Neutrophil (primary cell): ENCODE measurements at regions not wholly inside any gene's neighbourhood (a gene's known extent, or its start where the extent isn't known, plus 50 kb on each side); places are given as distances from the start of the nearest gene placed in this dataset.
"Not testable (repeated sequence)": the region's sequence is repeated elsewhere in the genome, so short reads cannot be mapped to it uniquely, and the experiment has no call there.

Experiments
- H3K27ac ChIP-seq: fragments of 200-600 bp; sonication (generic); 2 replicates; pipeline ENCODE4 v1.5.1; 2016; ENCODE audit warnings: mild to moderate bottlenecking, moderate library complexity
- H3K27me3 ChIP-seq: fragments of 200-600 bp; sonication (generic); 2 replicates; pipeline ENCODE4 v1.6.0; 2016; ENCODE audit warnings: mild to moderate bottlenecking
- H3K36me3 ChIP-seq: fragments of 200-600 bp; sonication (generic); 2 replicates; pipeline ENCODE4 v1.5.1; 2017
- H3K4me1 ChIP-seq, 2 experiments: fragments of 200-600 bp in 1 of 2; sonication (generic) in 1 of 2; 1 replicate in 1 of 2; 2 replicates in 1 of 2; pipeline versions ENCODE4 v1.5.1 to v1.6.1; 2013 to 2016; ENCODE audit warnings: low read depth in 1 of 2, low read length in 1 of 2, mild to moderate bottlenecking in 1 of 2, moderate library complexity in 1 of 2; ENCODE audit not compliant: control insufficient read depth in 1 of 2, insufficient read depth in 1 of 2
- H3K4me3 ChIP-seq, 2 experiments: fragments of 200-600 bp in 1 of 2; sonication (generic) in 1 of 2; 1 replicate in 1 of 2; 2 replicates in 1 of 2; pipeline ENCODE4 v1.5.1; 2013 to 2016; ENCODE audit warnings: low read depth in 1 of 2, low read length in 1 of 2, mild to moderate bottlenecking in 1 of 2, moderate library complexity in 1 of 2
- H3K9me3 ChIP-seq: fragments of 200-600 bp; sonication (generic); 2 replicates; pipeline ENCODE4 v1.5.1; 2016
- TF ChIP-seq, protein P1 (sequence below): fragments of 200-600 bp; sonication (generic); IDR thresholded peaks from 2 replicates; pipeline ENCODE4 v1.5.1; 2016; ENCODE audit warnings: antibody characterized with exemption

DNA sequence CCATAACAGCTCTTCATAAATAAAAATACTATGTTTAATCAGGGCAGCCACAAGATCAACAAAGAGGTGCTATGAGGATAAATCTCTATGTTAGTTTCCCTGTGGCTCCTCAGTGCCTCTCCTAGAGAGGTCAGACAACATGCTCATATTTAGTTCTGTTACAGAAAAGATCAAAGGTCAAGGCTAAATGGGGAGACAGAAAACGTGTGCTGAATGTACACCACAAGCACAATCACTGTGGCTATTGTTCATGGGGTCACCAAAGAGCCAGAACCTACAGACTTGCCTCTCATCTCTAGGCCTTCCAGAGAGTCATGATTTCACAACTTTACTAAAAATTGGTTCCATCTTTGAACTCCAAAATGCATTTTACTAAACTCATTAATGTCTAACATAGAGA lies 409.8 kb downstream of the HACE1 start:
- H3K27ac ChIP-seq: no peak overlapping the region
- no peaks in the 10 kb centered on the region for H3K36me3 ChIP-seq
- no peaks in the 10 kb centered on the region for H3K9me3 ChIP-seq
- H3K4me1 ChIP-seq: no peaks in the 10 kb centered on the region
- H3K4me3 ChIP-seq: no peak overlapping the region
- TF ChIP-seq, protein P1, sequence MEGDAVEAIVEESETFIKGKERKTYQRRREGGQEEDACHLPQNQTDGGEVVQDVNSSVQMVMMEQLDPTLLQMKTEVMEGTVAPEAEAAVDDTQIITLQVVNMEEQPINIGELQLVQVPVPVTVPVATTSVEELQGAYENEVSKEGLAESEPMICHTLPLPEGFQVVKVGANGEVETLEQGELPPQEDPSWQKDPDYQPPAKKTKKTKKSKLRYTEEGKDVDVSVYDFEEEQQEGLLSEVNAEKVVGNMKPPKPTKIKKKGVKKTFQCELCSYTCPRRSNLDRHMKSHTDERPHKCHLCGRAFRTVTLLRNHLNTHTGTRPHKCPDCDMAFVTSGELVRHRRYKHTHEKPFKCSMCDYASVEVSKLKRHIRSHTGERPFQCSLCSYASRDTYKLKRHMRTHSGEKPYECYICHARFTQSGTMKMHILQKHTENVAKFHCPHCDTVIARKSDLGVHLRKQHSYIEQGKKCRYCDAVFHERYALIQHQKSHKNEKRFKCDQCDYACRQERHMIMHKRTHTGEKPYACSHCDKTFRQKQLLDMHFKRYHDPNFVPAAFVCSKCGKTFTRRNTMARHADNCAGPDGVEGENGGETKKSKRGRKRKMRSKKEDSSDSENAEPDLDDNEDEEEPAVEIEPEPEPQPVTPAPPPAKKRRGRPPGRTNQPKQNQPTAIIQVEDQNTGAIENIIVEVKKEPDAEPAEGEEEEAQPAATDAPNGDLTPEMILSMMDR: no peak
- no peaks in the 10 kb centered on the region for H3K27me3 ChIP-seq

DNA sequence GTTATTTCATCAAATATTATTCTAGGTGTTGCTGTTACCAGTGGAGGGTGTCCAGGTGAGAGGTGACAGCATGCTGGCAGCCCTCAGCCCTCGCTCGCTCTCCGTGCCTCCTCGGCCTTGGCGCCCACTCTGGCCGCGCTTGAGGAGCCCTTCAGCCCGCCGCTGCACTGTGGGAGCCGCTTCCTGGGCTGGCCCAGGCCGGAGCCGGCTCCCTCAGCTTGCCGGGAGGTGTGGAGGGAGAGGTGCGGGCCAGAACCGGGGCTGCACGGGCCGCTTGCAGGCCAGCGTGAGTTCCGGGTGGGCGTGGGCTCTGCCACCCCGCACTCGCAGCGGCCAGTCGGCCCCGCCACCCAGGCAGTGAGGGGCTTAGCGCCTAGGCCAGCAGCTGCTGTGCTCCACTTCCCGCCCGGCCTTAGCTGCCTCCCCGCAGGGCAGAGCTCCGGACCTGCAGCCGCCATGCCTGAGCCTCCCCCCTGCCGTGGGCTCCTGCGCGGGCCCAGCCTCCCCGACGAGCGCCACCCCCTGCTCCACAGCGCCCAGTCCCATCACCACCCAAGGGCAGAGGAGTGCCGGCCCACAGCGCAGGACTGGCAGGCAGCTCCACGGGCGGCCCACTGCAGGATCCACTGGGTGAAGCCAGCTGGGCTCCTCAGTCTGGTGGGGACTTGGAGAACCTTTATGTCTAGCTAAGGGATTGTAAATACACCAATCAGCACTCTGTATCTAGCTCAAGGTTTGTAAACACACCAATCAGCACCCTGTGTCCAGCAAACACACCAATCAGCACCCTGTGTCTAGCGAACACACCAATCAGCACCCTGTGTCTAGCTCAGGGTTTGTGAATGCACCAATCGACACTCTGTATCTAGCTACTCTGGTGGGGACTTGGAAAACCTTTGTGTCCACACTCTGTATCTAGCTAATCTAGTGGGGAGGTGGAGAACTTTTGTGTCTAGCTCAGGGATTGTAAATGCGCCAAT lies 413.3 kb downstream of the HACE1 start:
- H3K4me1 ChIP-seq, H3K27ac ChIP-seq, H3K9me3 ChIP-seq, H3K4me3 ChIP-seq, H3K27me3 ChIP-seq, H3K36me3 ChIP-seq: not testable (repeated sequence)

GRCh38 chr6:104434519-104434918 lies 425.2 kb downstream of the HACE1 start:
- Histone ChIP-seq H3K4me3 (no peak overlapping the region), H3K4me1 (no peaks in the 10 kb centered on the region), H3K36me3 (no peaks in the 10 kb centered on the region), H3K9me3 (no peaks in the 10 kb centered on the region), H3K27me3 (no peaks in the 10 kb centered on the region), H3K27ac (no peak overlapping the region)
- TF ChIP-seq, protein P1: no peak

- no peaks in the 10 kb centered on the region for H3K36me3 ChIP-seq
- H3K9me3 ChIP-seq: no peaks in the 10 kb centered on the region
- H3K4me3 ChIP-seq: no peak overlapping the region
- TF ChIP-seq, protein P1: no peak
- H3K27ac ChIP-seq: no peak overlapping the region
- no peaks in the 10 kb centered on the region for H3K4me1 ChIP-seq
- no peaks in the 10 kb centered on the region for H3K27me3 ChIP-seq
Measured at GRCh38 chr6:104431096-104431495, 428.6 kb downstream of the HACE1 start.

GRCh38 chr6:104428184-104428583 lies 431.5 kb downstream of the HACE1 start:
- no peaks in the 10 kb centered on the region for H3K27me3 ChIP-seq
- no peaks in the 10 kb centered on the region for H3K36me3 ChIP-seq
- TF ChIP-seq, protein P1: no peak
- no peaks in the 10 kb centered on the region for H3K4me1 ChIP-seq
- H3K9me3 ChIP-seq: no peaks in the 10 kb centered on the region
- no peak overlapping the region for H3K4me3 ChIP-seq
- no peak overlapping the region for H3K27ac ChIP-seq

- Histone ChIP-seq H3K4me1 (no peaks in the 10 kb centered on the region), H3K9me3 (no peaks in the 10 kb centered on the region), H3K4me3 (no peak overlapping the region), H3K27ac (no peak overlapping the region), H3K27me3 (no peaks in the 10 kb centered on the region), H3K36me3 (no peaks in the 10 kb centered on the region)
- TF ChIP-seq, protein P1: no peak
Measured at GRCh38 chr6:104423691-104424090, 436.0 kb downstream of the HACE1 start.
